ENCODE measurements at regions not wholly inside any gene's neighbourhood (a gene's known extent, or its start where the extent isn't known, plus 50 kb on each side); places are given as distances from the start of the nearest gene placed in this dataset.

DNA sequence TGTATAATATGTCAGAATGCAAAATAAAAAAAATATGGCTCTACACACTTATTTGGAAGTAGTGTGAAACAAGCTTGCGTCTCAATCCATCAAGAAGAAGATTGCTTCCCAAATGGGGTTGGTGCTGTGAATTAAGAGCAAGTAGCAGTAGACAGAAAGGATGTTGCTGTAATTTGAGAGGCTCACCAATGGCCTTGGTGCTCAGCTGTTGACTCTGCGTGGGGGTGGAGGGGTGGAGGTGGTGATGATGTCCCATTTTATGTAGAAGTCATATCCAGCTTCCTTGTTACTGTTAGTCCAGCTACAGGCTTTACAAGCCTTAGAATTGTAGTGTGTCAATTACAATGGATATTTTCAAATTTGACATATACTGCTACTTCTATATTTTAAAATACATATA lies 223.4 kb upstream of the RND3 start:
- H3K36me3 ChIP-seq = no peaks in the 10 kb centered on the region
- no peaks in the 10 kb centered on the region for H3K4me1 ChIP-seq
- no peaks in the 10 kb centered on the region for H3K9me3 ChIP-seq
- H3K4me2 ChIP-seq = no peak overlapping the region
- H4K20me1 ChIP-seq = no peaks in the 10 kb centered on the region
- H3K27ac ChIP-seq = no peak overlapping the region
- TF ChIP-seq Cebpa-rat (IDR thresholded peaks at IDR 0.05) = no peak
- no peaks in the 10 kb centered on the region for H3K27me3 ChIP-seq
- no peak overlapping the region for H3K4me3 ChIP-seq
- H3K9ac ChIP-seq = no peak overlapping the region

DNA sequence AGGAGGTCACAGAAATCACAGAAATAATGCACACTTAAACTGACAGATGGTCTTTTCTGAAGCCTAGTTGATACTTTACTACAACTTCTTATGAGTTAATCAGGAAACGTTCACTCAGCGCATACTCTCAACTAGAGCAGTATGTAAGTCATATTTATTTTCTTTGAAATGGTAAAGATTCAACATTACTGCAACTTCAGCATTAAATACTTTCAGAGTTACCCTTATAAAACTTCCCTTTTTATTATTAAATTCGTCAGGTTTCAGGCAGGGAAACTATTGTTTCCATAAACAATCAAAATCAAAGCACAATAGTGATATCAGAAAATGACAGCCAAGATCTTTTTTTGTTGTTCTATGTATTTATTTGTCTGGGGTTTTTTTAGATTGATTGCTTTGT lies 222.6 kb upstream of the RND3 start:
- Histone ChIP-seq H3K4me1 (no peaks in the 10 kb centered on the region), H3K36me3 (no peaks in the 10 kb centered on the region), H4K20me1 (no peaks in the 10 kb centered on the region), H3K27ac (no peak overlapping the region), H3K27me3 (no peaks in the 10 kb centered on the region), H3K4me2 (no peak overlapping the region), H3K9me3 (no peaks in the 10 kb centered on the region), H3K4me3 (no peak overlapping the region), H3K9ac (no peak overlapping the region)
- TF ChIP-seq Cebpa-rat (IDR thresholded peaks at IDR 0.05) = no peak

DNA sequence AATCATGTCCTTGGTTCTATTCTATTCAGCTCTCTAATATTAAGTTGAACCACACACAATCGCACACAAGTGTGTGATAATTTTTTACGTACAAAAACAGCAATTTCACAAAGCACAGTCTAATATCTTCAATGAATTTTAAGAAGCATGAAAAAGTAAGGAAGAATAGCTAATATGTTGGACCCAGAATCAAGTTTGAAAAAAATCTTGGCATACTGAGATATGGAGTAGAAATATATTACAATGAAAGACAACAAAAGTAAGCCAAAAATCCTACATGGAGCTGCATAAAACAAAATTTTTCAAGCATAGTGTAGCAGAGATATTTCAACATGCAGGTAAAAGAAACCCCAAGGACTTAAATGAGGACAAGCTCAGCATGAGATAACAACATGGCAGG lies 219.1 kb upstream of the RND3 start:
- no peaks in the 10 kb centered on the region for H3K9me3 ChIP-seq
- H3K4me2 ChIP-seq = no peak overlapping the region
- TF ChIP-seq Cebpa-rat (IDR thresholded peaks at IDR 0.05) = no peak
- H4K20me1 ChIP-seq = no peaks in the 10 kb centered on the region
- no peak overlapping the region for H3K27ac ChIP-seq
- no peak overlapping the region for H3K4me3 ChIP-seq
- no peaks in the 10 kb centered on the region for H3K27me3 ChIP-seq
- H3K9ac ChIP-seq = no peak overlapping the region
- no peaks in the 10 kb centered on the region for H3K4me1 ChIP-seq
- H3K36me3 ChIP-seq = no peaks in the 10 kb centered on the region

DNA sequence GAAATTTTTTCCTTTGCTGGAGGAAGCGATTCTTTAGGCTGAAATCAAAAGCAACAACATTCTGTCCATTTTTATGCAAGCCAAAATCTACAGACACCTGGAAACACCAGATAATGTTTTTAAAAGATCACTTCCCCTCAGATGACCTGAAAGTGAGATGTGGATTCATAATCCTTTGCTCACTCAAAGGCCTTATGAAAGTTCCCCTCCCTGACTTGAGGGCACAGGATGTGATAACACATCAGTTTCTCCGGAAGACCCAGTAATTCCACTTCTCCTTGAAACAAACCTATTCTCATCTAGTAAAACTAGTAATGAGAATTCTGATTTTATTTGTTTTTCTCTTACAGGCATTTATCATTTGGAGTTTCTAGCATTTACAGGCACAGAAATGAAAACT lies 218.3 kb upstream of the RND3 start:
- no peak overlapping the region for H3K4me2 ChIP-seq
- TF ChIP-seq Cebpa-rat (IDR thresholded peaks at IDR 0.05) = no peak

DNA sequence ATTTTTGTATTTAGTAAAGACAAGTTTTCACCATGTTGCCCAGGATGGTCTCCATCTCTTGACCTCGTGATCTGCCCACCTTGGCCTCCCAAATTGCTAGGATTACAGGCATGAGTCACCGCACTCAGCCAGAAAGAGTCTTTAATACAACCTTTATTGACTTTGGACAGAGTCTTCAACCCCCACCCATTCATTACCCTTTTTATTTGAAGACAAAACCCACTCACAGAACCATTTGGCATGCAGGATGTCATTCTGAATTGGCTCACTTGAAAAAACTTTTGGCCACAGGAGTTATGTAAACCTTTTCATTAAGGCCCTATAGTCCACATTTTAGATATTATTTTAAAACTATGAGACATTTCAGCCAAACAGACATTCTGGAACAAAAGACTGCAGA lies 217.9 kb upstream of the RND3 start:
- Histone ChIP-seq H4K20me1 (no peaks in the 10 kb centered on the region), H3K4me2 (no peak overlapping the region), H3K4me3 (no peak overlapping the region), H3K36me3 (no peaks in the 10 kb centered on the region), H3K9ac (no peak overlapping the region), H3K4me1 (no peaks in the 10 kb centered on the region), H3K27ac (no peak overlapping the region), H3K27me3 (no peaks in the 10 kb centered on the region), H3K9me3 (no peaks in the 10 kb centered on the region)
- no peak for TF ChIP-seq Cebpa-rat (IDR thresholded peaks at IDR 0.05)

More for the DNA sequence above, 218.3 kb upstream of the RND3 start:
- H3K36me3 ChIP-seq = no peaks in the 10 kb centered on the region
- H3K9ac ChIP-seq = no peak overlapping the region
- no peak overlapping the region for H3K27ac ChIP-seq
- H4K20me1 ChIP-seq = no peaks in the 10 kb centered on the region
- H3K27me3 ChIP-seq = no peaks in the 10 kb centered on the region
- no peak overlapping the region for H3K4me3 ChIP-seq
- no peaks in the 10 kb centered on the region for H3K4me1 ChIP-seq
- no peaks in the 10 kb centered on the region for H3K9me3 ChIP-seq

DNA sequence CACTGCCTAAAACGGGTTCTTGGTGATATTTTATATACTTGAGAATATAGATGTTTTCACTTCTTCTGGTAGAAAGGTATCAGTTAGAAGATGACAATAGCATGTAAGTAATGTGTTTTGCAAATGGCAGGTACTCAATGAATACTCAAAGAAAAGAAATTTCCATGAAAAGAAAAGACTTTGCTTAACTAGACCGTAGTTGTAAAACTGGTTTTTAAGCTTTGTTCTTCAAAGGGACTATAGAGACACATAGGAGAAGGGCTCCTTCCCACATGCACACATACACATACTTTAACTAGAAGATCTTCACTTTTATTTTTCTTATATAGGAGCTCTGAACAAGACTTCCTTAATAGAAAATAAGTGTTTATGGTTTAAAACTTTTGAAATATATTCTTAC lies 215.3 kb upstream of the RND3 start:
- no peaks in the 10 kb centered on the region for H3K9me3 ChIP-seq
- no peaks in the 10 kb centered on the region for H3K4me1 ChIP-seq
- no peak overlapping the region for H3K4me2 ChIP-seq
- no peak overlapping the region for H3K4me3 ChIP-seq
- TF ChIP-seq Cebpa-rat (IDR thresholded peaks at IDR 0.05) = no peak
- no peaks in the 10 kb centered on the region for H3K27me3 ChIP-seq
- H3K27ac ChIP-seq = no peak overlapping the region
- no peaks in the 10 kb centered on the region for H3K36me3 ChIP-seq
- no peak overlapping the region for H3K9ac ChIP-seq
- H4K20me1 ChIP-seq = no peaks in the 10 kb centered on the region

DNA sequence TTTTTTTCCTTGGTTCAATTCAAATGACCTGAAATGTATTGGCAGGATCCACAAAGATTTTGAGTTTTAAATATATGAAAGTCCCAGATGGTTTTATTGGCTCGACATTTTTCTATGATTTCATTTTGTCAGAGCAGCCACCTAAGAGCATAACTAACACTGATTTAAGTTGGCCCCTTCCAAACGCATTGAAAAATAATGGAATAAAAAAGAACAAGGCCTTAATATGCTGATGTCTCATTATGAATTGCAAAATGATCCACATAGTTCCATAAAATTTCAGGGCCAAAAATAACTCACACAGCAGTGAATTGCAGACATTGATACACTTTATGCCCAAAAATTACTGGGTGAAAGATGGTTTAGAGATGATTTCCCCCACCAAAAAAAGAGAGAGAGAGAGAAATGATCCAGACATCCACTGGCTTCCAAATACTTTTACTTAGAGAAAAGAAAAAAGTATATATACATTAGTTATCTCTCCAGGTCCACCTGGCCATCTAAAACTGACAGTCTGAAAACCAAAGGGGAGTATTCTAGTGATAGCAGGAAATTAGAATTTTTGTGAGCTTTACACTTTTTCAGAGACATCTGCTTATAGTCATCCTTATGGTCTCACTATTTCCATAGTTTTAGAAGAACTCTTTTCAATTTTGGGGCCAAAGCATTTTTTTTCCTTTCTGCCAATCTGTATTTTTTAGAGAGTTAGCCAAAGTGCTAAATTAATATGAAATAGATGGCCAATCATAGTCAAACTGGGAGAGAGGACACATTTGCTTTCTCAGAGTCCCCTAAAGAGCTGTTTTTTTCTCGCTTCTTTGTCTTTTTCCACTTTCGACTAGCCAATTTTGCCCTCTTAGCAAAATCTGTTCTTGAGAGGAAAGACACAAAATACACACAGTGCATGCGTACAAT lies 213.5 kb upstream of the RND3 start:
- no peak overlapping the region for H3K4me2 ChIP-seq
- no peaks in the 10 kb centered on the region for H3K36me3 ChIP-seq
- H3K4me1 ChIP-seq = no peaks in the 10 kb centered on the region
- H3K4me3 ChIP-seq = no peak overlapping the region
- no peaks in the 10 kb centered on the region for H3K27me3 ChIP-seq
- no peak overlapping the region for H3K27ac ChIP-seq
- no peak for TF ChIP-seq Cebpa-rat (IDR thresholded peaks at IDR 0.05)
- no peaks in the 10 kb centered on the region for H3K9me3 ChIP-seq
- H3K9ac ChIP-seq = no peak overlapping the region
- H4K20me1 ChIP-seq = no peaks in the 10 kb centered on the region

DNA sequence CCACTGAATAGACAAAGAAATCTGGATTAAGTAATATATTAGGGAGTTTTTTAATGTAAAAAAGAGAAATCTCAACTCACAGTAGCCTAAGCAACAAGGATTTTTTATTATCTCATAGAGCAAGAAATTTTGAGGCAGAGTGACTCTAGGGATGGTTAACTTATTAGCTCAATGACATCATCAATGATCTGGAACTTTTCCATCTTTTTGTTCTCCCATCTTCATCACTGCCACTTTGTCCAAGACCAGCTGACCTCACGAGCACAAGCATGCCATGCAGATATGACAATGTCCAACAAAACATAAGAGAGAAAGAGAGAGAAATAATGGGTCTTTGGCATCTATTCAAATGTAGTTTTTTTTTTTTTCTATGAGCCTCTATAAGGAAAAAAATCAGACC lies 211.8 kb upstream of the RND3 start:
- Histone ChIP-seq H3K9me3 (no peaks in the 10 kb centered on the region), H3K36me3 (no peaks in the 10 kb centered on the region), H3K27ac (no peak overlapping the region), H4K20me1 (no peaks in the 10 kb centered on the region), H3K4me1 (no peaks in the 10 kb centered on the region), H3K27me3 (no peaks in the 10 kb centered on the region), H3K9ac (no peak overlapping the region), H3K4me2 (no peak overlapping the region), H3K4me3 (no peak overlapping the region)
- no peak for TF ChIP-seq Cebpa-rat (IDR thresholded peaks at IDR 0.05)

DNA sequence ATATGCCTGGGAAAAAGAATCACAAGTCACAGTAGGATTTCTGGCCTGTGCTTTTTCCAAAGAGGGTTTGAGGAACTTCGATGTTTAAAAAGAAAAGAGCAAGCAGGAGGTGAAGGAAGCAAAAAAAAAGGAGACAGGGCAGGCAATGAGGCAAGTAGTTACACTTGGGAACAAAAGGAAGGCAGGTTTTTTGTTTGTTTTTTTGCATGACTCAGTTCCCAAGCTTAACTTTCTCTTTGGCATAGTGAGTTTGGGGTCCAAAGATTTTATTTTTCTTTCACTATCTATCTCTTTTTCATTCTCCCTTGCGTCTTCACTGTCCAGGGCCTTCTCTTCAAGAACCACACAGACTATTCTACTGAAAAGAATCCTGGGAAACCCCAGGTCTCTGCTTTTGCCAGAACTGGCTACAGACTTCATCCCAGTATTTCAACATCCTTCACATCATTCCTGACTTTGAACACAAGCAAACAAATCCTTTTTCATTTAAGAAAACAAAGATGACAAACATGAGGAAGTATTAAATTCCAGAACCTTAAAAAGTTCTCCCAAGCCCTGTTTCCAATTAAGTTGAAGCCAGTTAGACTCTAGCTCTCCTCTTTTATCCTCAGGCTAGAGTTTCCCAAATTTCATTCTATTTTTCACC lies 210.7 kb upstream of the RND3 start:
- no peaks in the 10 kb centered on the region for H3K9me3 ChIP-seq
- H3K36me3 ChIP-seq = no peaks in the 10 kb centered on the region
- TF ChIP-seq Cebpa-rat (IDR thresholded peaks at IDR 0.05) = no peak
- H3K27me3 ChIP-seq = no peaks in the 10 kb centered on the region
- H3K4me1 ChIP-seq = no peaks in the 10 kb centered on the region
- no peaks in the 10 kb centered on the region for H4K20me1 ChIP-seq
- H3K27ac ChIP-seq = no peak overlapping the region
- no peak overlapping the region for H3K4me2 ChIP-seq
- H3K9ac ChIP-seq = no peak overlapping the region
- no peak overlapping the region for H3K4me3 ChIP-seq

DNA sequence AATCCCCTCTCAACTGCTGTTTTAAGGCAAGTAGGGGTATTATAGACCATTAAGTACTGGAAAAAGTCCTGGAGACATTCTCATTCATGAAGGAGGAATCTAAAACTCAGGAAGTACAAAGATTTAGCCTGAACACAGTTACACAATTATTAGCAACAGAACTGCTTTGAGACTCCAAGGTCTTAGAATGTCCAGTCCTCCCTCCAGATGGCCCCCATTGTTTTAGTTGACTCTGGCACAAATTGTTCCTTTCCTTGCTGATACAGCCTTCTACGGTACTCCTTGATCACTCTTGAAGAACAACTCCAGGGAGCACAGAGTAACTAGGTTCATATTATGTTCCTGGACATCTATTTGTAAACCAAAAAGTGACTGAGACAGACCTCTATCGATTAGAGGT lies 210.1 kb upstream of the RND3 start:
- H3K9me3 ChIP-seq = no peaks in the 10 kb centered on the region
- H3K4me3 ChIP-seq = no peak overlapping the region
- TF ChIP-seq Cebpa-rat (IDR thresholded peaks at IDR 0.05) = no peak
- H4K20me1 ChIP-seq = no peaks in the 10 kb centered on the region
- H3K36me3 ChIP-seq = no peaks in the 10 kb centered on the region
- no peak overlapping the region for H3K9ac ChIP-seq
- no peak overlapping the region for H3K27ac ChIP-seq
- H3K4me2 ChIP-seq = no peak overlapping the region
- no peaks in the 10 kb centered on the region for H3K27me3 ChIP-seq
- H3K4me1 ChIP-seq = no peaks in the 10 kb centered on the region

Measured in BLaER1 (cell line).